T-helper 1 cell treated with Interleukin-12 subunit alpha and Interleukin-12 subunit beta and Interleukin-4 antibody, amounts not matched to agents 30 ng/mL and 1 ng/mL, for 36 hours (primary cell): ENCODE measurements at regions not wholly inside any gene's neighbourhood (a gene's known extent, or its start where the extent isn't known, plus 50 kb on each side); places are given as distances from the start of the nearest gene placed in this dataset.

Source experiments
- intact Hi-C: fragments of 100-400 bp; cut with micrococcal nuclease; formaldehyde crosslinking; loops from one replicate; pipeline ENCODE4 v1.15.1; 2024

DNA sequence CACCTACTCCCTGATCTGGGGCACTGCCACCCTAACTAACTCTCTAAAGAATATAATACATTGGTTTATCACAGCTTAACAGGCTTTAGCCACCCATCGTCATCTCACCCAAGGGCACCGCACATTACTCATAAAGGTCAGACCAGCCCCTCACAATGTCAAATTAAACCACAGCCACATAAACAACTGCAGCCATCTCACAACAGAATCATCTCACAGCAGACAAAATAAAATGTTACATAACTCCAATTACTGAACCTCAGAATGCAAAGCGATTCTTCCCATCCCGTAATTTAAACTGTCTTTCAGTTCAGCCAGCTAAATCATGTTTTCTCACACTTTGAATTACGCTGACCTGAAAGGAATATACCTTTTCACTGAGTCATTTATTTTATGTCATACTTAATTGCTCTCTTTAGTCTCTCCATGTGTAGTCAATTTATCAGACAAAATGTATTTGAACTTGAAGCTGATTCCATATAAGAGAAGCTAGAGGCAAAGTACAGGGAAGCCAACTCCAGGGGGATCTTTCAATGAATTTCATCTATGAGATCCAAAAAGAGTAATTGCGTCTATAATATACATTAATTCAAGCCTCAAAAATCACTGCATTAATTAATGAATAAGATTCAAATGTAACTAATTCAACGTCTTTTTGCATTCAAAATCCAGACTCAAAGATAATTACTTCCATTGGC is 96.9 kb upstream of the NEBL start:
- intact Hi-C loops = no loop called here

DNA sequence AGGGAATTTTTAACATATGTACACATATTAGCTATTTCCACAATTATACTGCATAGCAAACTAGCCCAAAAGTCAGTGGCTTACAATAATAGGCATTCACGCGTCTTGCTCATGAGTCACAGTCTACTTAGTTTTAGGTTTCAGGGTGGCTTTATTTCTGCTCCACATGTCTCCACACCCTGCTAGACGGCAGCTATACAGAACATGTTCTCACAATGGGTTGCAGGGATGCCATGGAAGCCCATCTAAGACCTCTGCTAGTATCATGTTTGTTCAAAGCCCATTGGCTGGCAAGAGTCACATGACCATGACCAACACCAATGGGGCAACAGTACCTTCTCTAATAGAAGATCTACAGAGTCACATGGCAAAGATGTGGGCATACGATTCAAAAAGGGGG is 96.3 kb upstream of the NEBL start:
- intact Hi-C loops = no loop called here

DNA sequence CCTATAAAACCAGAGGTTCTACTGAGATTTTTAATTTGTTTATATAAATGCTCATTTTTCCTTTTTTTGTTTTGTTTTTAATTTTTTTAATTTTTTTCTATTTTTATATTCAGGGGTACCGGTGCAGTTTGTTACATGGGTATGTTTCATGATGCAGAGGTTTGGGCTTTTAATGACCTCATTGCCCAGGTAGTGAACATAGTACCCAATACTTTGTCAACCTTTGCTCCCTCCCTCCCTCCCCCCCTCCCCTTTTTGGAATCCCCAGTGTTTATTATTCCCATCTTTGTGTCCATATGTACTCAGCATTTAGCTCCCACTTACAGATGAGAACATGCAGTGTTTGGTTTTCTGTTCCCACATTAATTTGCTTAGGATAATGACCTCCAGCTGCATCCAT is 94.4 kb upstream of the NEBL start:
- intact Hi-C loops = no loop called here

DNA sequence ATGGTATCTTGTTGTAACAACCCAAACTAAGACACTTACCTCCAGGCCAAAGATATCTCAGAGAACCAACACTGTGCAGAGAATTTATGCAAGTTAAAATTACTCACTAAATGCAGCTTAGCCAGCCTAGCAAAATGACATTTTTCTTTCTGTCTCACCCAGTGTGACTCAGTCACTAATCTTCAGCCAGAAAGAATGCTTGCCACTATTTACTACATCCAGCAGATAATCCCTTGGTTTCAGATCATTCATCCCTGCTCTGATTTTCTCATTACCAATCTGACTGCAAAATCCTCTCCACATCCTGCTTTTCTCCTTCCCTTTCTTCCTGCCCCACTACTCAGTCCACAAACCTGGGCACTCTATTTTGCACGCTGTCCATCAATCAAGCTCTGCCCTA is 93.5 kb upstream of the NEBL start:
- intact Hi-C loops = no loop called here

DNA sequence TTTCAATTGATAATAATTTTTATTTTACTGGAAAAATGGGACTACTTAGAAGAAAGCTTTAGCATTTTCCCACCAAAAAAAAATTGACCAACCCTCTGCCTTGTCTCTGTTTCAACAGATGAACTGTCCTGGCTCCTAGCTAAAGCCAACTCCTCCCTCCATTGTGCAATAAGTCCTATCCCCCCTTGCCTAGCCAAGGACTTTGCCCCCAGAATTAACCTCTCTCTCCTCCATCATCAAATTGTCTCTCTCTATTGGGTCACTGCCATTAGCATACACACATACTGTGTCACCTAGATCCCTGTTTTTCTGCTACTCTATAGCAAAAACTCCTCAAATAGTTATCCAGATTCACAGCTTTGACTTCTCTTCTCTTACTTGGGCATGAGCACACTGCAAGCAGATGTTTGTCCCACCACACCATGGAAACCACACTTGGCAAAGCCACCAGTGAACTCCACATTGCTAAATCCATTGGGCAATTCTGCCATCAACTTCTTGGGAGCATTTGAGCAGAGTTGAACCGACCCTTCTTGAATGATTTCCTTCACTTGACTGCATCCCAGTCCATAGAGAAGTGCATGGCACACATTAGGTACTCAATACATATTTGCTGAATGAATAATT is 91.4 kb upstream of the NEBL start:
- intact Hi-C loops = no loop called here

DNA sequence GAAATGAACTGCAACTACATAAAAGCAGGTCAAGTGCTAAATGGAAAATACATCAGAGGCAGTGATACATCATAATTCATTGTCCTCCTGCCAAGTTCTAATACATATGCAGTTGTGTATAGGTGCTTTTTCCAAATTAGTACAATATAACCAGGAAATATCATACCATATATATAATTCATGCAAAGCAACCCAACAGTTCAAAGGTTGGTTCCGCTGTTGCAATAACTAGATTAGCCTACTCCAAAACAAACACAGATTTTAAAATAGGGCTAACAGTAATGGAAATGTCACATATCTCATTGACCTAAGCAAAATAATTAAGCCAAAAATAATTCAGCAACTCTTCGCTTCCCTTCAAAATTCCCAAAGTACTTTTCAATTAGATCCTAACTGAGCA is 88.9 kb upstream of the NEBL start:
- intact Hi-C loops = no loop called here

DNA sequence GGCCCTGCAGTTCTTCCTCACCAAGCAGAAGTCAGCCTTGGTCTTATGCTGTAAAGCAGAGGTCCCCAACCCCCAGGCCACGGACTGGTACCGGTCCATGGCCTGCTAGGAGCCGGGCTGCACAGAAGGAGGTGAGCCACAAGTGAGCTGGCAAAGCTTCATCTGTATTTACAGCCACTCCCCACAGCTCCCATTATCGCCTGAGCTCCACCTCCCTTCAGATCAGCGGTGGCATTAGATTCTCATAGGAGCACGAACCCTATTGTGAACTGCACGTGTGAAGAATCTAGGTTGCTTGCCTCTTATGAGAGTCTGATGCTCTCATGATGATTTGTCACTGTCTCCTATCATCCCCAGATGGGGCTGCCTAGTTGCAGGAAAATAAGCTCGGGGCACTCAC is 87.6 kb upstream of the NEBL start:
- intact Hi-C loops = no loop called here

DNA sequence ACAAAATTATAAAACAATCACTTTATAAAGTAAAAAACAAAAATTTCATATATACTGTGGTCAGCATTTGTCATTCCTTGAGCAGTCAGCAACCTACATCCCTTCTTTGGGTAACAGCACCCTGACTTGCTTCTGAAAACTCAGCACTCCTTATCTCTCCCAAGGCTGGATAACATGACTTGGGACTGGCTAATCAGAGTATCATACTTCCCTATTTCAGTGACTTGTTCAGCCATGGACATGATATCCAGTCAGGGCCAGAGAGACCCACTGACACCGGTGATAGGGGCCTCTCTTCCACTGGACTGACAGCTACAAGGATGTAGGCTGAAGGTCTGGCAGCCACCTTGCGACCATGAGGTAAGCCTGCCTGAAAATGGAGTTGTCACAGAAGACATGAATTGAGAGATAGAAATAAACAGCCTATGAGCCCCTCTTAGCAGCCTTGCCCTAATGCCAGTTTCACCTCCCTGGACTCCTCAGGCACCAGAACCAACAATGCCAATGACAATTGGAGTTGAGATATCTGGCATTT is 84.4 kb upstream of the NEBL start:
- intact Hi-C loops = no loop called here

DNA sequence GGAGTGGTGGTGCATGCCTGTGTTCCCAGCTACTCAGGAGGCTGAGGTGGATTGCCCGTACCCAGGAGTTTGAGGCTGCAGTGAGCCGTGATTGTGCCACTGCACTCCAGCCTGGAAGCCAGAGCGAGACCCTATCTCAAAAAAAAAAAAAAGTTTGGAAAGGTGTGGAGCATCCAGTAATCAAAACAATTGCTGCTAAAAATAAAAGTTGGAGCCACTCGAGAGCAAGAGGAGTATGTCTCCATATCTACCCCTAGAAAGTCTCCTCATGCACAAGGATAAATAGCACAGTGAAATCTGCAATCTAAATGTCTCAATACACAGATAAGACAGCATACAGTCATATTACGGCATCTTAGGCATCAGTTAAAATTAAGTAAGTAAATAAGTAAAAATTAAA is 81.5 kb upstream of the NEBL start:
- intact Hi-C loops = no loop called here

DNA sequence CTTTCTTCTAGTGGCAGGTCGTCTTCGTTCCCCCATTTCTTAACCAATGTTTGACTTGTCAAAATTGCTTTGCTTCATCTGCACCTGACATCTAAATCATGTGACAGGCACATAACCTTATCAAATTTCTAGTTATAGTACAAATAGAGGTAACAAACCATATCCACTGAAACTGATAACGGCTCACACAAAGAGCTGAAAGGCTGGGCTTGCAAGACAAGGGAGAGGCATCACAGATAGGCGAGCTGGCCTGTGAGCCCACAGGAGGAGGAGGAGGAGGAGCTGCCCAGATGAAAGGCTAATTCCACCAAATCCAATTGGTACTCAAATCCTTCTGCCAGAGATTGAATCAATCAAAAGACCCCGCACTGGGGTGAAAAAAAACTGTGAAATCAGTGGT is 80.2 kb upstream of the NEBL start:
- intact Hi-C loops = no loop called here

DNA sequence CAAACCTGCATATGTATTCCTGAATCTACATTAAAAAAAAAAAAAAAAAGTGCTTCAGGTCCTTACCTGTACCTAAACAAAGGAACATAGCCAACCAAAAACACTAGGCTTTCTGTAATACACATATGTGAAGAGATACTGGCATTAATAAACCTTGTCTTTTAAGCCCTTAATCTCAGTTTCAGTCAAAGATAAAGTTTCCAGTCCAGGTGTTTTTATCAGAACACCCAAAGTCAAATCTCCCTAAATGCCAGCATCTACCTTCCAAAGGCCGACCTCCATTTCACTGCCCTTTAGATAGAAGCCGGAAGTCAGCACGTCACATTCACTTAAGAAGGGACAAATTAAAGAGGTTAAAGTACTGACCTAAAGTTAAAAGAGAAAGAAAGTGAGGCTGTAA is 79.8 kb upstream of the NEBL start:
- intact Hi-C loops = no loop called here

DNA sequence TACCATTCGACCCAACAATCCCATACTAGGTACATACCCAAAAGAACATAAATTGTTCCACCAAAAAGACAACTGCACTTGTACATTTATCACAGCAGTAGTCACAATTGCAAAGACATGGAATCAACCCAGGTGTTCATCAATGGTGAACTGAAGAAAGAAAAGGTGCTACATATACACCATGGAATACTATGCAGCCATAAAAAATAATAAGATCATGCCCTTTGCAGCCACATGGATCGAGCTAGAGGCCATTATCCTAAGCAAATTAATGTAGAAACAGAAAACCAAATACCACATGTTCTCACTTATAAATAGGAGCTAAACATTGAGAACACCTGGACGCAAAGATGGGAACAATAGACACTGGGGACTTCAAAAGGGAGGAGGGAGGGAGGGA is 79.3 kb upstream of the NEBL start:
- intact Hi-C loops = no loop called here

DNA sequence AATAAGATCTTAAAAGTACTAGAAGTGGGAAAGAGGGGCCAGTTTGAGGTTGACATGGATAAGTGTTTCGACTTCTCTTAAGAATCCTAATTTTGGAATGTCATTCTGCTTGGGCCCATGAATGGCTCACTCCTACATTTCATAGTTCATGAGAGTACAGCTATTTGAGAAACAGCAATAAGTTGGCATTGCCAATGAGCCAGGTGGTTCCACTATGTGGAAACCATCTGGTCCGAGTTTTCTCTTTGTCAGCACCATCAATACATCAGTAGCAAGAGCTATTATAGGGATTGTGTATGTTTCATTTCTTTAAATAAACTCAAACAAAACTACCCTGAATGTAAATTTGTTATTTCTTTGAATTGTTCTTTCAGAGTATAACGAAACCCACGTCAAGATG is 78.1 kb upstream of the NEBL start:
- intact Hi-C loops = no loop called here

DNA sequence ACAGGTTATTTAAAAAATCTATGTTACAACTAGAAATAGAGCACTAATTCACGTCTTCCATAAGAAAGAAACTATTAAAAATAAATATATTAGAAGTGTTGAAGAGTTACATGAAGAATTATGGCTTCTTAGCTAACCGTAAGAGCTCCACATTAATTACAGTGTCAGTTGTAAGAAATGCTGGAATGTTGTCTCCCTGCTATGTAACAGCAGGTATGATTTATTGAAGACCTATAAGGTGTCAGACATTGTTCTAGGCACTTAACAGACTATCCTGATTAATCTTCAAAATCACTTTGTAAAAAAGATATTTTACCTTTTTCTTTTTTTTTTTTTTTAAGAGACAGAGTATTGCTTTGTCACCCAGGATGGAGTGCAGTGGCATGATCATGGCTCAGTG is 75.8 kb upstream of the NEBL start:
- intact Hi-C loops = no loop called here

DNA sequence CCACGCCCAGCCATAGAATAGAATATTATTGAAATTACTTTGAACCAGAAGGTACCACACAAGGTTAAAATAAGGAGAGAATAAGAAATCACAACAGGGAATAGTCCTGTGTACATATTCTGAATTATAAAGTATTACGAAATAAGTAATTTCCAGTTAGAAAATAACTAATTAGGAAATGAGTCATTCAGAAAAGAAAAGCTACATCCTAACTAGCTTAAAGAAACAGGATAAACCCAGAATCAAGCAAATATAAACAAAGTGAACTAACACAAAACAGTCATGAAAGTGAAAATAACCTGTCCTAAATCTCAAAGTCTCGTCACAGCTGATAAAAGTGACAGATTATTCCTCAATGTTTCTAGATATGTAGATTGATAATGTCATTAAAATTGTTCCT is 74.8 kb upstream of the NEBL start:
- intact Hi-C loops = no loop called here

DNA sequence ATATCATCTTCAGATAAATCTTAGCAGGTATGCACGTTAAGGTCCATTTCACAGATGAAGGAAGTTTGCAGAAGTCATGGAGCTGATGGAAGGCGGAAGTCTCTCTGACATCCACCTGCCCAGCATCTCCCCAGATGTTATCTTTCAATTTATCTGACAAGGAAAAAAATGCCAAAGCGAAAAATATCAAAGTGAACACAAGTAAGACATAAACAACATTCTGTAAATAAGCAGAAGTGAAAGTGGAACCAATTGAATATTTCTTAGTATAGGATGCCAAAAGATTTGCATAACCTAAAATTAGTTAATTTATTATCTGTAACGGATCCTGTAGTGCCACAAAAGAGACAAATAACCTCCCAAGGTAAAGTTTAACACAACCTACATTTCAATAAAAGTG is 73.6 kb upstream of the NEBL start:
- intact Hi-C loops = no loop called here

DNA sequence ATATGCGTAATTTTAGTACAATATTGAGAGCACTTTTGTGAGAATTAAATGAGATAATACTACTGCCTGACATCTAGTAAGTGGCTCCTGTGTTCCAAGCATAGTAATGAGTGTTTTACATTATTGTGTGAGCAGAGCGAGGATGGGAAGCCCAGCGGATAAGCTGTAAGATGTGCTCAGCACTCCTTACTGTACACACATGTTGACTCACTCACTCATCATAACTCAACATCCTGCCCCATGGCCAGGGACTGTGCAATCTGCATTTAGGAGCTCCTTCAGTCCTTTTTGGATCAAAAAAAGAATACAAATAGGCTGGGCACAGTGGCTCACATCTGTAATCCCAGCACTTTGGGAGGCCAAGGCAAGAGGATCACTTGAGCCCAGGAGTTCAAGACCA is 72.9 kb upstream of the NEBL start:
- intact Hi-C loops = no loop called here

DNA sequence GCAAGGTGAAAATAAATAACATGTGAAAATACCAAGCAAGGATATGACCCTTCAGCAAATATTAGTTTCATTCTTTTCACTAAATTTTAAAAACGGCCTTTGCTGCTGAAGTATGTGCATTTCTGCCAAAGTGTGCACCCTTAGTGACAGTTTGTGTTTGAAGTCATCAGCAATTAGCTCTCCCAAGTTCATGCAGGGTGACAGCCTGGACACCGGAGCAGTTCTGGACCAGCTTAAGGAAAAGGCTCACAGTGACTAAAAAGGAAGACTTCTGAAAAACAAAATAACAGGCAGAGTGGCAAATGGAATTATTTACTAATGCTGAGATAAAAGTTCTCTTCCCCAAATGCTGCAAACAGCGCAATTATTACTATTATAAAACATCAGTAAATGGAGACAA is 69.3 kb upstream of the NEBL start:
- intact Hi-C loops = no loop called here

DNA sequence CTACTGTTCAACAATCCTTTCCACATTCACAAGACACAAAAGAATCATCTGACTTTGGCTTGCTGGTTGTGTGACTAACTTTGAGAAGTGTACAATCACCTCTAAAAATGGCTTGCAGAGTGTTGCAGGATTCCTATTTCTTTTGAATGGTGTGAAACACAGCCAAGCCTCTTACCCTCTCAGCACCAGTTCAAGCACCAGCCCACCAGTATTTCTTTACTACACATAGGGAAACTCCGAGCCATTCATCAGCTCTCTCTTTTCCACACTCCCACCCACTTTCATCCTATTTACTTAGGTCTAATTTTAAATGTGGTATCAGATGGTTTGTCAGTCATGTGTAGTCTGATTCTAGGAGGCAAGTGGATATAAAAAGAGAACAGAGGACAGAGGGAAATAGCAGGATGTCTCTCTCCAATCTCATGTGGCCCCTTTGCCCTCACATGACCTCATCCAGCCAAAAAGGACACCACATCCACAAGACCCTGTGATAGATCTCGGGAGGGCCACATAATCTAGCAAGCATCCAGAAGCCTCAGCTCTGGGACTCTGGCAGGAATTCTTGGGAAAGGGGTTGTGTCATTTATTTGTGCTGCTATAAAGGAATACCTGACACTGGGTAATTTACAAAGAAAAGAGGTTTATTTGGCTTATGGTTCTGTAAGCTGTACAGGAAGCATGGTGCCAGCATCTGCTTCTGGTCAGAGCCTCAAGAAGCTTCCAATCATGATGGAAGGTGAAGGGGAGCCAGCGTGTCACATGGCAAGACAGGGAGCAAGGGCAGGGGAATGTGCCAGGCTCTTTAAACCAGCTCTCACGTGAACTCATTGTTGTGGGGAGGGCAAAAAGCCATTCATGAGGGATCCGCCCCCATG is 66.8 kb upstream of the NEBL start:
- intact Hi-C loops = no loop called here

DNA sequence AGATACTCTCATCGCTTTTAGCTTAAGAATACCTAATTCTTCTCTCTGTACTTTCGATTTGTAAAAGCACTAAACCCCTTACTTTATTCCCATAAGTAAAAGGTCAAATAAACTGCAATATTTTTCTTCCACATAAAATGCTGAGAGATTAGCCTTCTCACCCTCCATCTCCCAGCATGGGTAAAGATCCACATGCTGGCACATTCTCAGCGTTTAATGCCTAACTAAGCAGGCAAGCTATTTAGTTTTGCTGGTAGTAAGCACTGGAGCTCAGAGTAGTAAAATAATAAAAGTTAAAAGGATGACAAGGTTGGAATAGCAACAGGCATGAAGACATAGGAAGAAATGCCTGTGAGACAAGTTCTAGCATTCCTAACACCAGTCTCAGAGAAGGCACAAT is 65.9 kb upstream of the NEBL start:
- intact Hi-C loops = no loop called here

DNA sequence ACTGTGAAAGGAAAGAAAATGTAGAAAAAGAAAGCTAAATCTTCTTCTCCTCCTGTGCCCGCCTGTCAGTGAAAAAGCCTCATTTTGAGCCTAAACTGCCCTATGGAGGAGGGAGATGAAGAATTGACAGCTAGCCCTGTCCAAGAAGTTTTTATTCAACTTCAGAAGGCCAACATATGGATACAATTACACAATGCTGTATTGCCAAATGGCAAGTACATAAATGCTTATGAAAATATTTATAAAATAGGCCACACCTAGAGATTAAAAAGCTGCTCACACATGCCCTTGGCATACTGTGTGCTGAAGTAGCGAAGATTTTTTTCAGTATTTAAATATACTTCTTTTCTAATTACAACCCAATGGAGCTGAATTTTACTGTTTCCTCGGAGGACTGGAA is 65.1 kb upstream of the NEBL start:
- intact Hi-C loops = no loop called here

DNA sequence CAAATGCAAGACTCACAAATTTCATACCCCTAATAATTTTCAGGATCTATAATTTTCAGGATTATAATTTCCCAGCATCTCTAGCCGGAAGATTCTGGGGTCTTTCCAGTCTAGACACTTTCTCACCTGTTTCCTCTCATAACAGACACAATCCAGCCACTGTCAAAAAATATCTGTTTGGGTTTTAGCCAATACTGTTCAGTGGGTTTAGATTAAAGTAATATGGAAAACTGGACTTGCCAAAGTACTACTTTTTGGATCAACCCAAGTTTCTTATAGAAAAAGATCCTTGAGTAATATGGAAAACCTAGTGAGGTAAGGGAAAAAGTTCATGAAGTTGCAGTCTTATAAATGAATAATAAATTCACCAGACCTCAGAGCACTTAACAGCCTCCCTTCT is 62.1 kb upstream of the NEBL start:
- intact Hi-C loops = no loop called here
